Fibroblast of pulmonary artery (primary cell): ENCODE measurements at regions not wholly inside any gene's neighbourhood (a gene's known extent, or its start where the extent isn't known, plus 50 kb on each side); places are given as distances from the start of the nearest gene placed in this dataset.

Experiments used
- DNase-seq: peaks from one replicate; pipeline ENCODE4 v3.0.0-alpha.2; 2010; ENCODE audit warnings: low read depth
- H3K4me3 ChIP-seq: replicated peaks from 2 replicates; pipeline ENCODE4 v1.5.1; 2011; ENCODE audit warnings: low read depth, mild to moderate bottlenecking, control low read depth, low read length, moderate library complexity
- CTCF ChIP-seq: IDR thresholded peaks from 2 replicates; pipeline ENCODE4 v1.5.1; 2011; ENCODE audit warnings: mild to moderate bottlenecking, control low read depth, low read length, inconsistent platforms; ENCODE audit errors: missing control alignments

GRCh38 chr6:122072014-122072647, 327.3 kb upstream of the HSF2 start:
- no peak for DNase-seq
- TF ChIP-seq CTCF = no peak
- H3K4me3 ChIP-seq = no peak overlapping the region

DNA sequence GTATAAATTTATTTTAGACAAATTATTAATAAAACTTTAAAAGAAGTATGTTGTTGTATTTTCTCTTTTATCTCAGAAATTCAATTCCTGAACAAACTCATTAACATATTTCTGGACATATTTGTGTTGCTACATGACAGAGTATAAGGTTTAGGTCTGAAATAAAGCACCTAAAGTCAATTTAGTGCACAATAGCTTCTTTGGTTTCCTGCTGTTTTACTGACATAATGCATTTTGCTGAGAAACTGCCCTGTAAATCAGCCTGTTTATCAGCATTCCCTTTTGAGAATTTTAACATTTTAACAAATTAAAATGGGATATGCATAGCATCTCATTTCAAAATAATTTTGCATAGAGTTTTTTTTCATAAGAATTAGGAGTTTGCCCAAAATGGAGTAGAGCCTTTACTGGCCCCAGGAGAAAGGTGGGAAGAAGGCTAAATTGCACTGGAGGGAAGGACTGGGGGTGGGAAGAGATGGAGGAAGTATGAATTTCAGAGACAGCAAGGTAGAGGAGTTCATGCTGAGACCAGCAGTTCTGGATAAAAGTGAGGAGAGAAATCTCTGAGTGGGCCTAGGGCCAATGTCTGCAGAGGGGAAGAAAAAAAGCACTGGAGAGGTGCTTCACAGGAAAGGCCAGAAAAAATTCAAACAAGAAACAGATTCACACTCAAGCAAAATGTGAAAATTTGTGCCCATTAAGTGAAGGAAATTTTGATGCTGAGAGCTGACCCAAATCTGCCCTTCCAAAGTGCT, 324.2 kb upstream of the HSF2 start:
- no peak for TF ChIP-seq CTCF
- no peak overlapping the region for H3K4me3 ChIP-seq
- DNase-seq = no peak

DNA sequence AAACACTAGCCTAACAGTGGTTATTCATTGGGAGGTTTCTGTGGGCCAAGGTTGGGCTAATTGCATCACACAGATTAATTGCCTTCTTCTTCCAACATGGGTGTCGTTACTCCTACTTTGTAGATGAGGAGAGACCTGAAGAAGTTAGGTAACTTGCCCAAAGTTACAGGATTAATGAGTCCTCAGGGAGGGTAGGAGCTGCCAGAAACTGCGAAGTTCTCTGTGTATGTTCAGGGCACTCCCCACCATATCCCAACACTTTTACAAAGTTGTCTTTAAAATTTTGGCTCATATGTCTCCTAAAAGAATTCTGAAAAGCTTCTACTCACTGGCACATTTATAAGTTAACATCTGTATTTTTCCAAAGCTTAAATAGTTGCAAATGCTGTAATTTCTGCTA, 323.5 kb upstream of the HSF2 start:
- H3K4me3 ChIP-seq = no peak overlapping the region
- no peak for TF ChIP-seq CTCF
- no peak for DNase-seq

DNA sequence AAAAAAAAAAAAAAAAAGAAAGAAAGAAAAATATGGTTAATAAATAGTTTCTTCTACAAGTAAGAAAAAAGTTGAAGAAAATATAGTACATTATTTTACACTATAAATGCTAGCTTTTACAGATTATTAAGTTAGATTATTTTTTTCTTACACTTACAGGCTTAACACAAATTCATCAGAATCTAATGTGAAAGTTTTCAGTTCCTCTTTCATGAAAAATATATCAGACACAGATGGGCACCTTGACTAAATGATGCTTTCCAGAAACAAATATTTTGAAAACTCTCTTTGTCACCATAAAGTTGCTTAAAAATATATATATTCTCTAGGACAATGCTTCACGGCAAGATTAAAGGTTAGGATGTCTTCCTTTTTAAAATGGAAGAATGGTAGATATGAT, 321.8 kb upstream of the HSF2 start:
- TF ChIP-seq CTCF = no peak
- no peak for DNase-seq
- H3K4me3 ChIP-seq = no peak overlapping the region

DNA sequence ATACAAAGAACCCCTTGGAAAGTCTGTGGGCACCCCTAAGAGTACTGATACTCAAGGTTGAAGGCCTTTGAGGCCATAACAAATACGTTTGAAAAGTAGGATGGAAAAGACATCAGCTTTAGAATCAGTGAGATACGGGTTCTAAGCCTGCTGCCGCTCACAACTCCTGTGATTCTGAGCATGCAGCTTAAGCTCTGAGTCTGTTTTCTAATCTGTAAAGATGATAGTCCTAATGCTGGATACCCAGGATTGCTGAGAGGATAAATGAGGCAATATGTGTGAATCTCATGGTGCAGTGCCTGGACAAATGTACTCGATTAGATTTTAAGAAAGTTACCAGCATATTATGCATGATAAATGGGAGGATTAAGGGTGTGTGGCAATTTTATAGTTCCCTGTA, 321.0 kb upstream of the HSF2 start:
- DNase-seq = no peak
- no peak overlapping the region for H3K4me3 ChIP-seq
- no peak for TF ChIP-seq CTCF

GRCh38 chr6:122079916-122080315, 319.5 kb upstream of the HSF2 start:
- no peak for DNase-seq
- TF ChIP-seq CTCF = no peak
- no peak overlapping the region for H3K4me3 ChIP-seq

DNA sequence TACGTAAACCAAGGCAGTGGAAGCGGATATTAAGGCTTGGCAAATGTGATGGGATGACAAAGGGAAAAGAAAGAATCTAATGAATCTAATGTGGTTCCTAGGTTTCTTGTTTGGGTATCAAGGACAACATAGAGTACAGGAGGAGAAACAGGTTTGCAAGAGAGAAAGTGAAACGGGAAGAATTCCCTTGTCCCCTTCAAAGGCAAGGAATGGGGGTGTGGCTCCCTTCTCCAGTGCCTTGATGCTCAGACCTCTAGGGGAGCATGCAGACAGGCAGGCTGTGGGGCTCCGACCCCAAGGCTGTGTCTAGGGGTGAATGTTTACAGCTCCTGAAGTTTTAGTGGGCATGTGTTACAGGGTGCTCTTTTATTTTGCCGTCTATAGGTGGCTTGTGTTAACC, 317.5 kb upstream of the HSF2 start:
- no peak for TF ChIP-seq CTCF
- no peak for DNase-seq

More for the DNA sequence above, 317.5 kb upstream of the HSF2 start:
- H3K4me3 ChIP-seq = no peak overlapping the region
